Colon (tissue), 2 donors: ENCODE measurements at regions not wholly inside any gene's neighbourhood (a gene's known extent, or its start where the extent isn't known, plus 50 kb on each side); places are given as distances from the start of the nearest gene placed in this dataset.

Experiments
- FAIRE-seq: peaks from 2 replicates; lab custom pipeline; 2012; peaks lifted over from hg19 to GRCh38; lab: Jason Lieb, UNC
- donor health status: control.
- donor health status: control.

DNA sequence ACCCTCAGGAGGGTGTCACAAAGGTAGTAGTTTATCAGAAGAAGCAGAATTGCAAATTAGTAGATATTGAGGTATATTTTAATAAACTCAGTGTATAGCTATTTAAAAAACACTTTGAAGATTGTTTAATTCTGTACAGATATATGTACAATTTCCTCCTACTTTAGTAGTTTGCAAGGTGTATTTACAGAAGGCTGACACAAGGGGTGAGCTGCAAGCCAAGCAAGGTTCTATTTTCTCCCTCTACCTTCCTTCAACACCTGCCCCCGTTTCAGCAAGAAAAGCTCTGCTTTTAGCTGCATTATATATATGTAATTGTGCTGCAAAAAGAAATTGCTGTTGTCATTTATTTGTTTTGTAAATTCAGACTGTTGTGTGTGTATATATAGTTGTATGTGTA, 674.2 kb upstream of the PKN2 start:
- FAIRE-seq: no peak

DNA sequence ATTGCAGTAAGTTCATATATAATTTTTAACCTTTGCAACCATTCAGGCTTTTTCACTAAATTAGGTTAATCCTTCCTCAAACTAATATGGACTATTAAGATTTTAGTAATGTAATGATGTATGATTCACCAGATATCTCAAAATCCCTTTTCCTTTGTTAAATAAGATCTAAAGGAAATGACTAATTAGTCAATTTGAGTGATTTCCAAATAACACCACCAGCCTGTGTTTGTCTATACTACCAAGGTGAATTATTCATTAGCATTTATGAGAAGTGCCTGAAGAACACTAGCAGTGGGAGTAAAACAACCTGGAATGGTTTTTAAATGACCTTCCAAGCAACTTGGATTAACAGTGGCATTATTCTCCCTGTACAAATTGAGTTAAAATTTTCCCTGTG, 670.6 kb upstream of the PKN2 start:
- FAIRE-seq: no peak

DNA sequence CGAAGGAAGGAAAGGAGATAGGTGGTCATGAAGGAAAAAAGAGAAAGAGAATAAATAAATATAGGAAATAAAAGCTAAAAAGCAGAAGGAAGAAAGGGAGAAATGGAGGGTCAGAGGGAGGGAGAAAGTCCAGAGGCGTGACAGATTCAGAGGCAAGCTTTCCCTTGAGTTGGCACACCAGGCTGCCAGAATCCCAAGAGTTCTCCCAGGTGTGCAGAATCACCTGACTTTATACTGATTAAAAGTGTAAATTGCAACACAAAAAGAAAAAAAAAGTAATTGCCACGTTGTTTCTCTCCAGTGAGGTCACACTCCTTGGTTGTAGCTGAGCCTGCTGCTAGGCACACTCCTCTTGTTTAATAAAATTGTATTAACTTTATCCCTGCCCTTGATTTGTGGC, 669.9 kb upstream of the PKN2 start:
- FAIRE-seq: no peak

DNA sequence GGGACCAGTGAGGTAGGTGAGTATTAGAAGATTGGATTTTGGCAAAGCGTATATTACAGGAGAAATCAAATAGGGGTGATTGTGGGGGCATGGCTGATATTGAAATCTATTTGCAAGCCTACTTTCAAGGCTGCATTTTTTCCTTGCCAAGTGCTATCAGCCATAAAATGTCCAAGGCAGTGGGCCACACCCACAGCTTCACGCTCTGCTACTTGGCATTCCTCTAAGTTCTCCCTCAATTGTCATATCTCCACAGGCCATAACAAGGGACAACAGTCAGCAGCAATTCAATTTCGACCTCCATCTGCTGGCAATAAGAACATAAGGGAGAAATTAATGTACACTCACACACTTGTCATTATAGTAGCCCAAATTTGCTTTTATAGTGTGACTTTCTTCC, 667.1 kb upstream of the PKN2 start:
- no peak for FAIRE-seq

DNA sequence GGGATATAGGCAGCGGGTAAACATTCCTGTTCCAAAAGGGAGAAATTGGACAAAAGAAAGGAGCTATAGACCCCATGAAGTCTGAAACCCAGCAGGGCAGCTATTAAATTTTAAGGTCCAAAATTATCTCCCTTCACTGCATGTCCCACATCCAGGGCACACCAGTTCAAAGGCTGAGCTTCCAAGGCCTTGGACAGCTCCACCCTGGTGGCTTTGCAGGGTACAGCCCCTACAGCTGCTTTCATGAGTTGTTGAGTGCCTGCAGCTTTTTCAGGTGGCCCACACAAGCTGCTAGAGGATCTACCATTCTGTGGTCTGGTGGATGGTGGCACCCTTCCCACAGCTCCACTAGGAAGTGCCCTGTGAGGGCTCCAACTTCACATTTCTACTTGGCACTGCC, 662.5 kb upstream of the PKN2 start:
- no peak for FAIRE-seq

DNA sequence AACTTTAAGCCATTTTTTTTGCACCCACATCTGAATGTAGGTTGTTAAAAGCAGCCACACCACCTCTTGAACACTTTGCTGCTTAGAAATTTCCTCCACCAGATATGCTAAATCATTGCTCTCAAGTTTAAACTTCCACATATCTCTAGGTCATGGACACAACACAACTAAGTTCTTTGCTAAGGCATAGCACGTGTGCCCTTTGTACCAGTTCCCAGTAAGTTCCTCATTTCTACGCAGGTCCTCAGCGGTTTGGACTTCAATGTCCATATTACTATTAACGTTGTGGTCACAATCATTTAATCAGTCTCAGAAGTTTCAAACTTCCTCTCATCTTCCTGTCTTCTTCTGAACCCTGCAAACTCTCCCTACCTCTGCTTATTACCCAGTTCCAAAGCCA, 661.6 kb upstream of the PKN2 start:
- no peak for FAIRE-seq

DNA sequence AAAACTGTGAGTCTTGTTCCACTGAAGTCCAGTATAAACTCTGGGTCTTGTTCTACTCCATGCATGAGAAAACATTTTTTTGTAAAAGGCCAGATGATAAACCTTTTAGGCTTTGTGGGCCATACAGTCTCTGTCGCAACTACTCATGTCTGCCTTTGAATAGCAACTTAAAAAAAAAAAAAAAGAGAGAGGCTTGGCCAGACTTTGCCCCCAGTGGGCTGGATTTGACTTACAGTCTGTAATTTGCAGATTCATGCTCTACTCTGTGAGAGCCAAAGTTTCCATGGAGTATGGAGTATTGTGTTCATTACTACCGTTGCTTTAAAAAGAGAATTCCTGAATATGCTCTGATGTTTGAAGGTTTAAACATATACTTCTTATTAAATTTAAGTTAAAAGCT, 654.9 kb upstream of the PKN2 start:
- no peak for FAIRE-seq

DNA sequence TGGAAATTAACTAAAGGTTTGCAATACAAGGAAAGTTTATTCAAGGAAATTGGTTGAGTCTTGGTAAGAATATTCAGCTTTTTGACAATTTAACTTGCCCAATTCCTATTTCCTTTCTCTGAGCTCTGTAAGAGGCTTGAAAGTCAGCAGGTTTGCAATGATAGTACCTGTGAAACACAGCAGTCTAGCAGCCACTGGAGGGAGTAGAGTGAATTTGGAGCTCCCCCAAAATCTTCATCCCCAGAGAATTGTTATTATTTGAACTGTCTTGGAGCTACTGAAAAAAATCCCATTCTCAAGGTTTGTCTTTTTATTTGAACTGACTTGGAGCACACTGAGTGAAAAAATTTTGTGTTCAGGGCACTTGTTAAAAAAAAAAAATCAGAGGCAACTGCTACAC, 654.2 kb upstream of the PKN2 start:
- no peak for FAIRE-seq

DNA sequence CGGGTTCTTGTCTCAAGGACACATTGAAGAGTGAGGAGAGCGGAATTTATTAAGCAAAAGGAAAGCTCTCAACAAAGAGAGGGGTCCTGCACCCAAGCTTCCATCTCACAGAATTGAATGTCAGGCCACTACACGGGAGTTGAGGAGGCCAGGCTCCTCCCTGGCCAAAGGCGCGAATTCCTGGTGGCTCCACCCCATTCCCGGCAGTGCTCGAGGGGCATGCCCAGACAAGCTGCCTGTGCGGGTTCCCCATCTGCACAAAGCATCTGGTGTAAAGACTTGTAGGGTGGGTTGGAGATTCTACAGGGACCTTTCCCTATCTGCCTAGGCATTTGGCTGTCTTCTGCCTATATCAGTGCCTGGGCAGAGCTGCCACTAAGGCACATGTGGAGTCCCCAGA, 648.5 kb upstream of the PKN2 start:
- no peak for FAIRE-seq

DNA sequence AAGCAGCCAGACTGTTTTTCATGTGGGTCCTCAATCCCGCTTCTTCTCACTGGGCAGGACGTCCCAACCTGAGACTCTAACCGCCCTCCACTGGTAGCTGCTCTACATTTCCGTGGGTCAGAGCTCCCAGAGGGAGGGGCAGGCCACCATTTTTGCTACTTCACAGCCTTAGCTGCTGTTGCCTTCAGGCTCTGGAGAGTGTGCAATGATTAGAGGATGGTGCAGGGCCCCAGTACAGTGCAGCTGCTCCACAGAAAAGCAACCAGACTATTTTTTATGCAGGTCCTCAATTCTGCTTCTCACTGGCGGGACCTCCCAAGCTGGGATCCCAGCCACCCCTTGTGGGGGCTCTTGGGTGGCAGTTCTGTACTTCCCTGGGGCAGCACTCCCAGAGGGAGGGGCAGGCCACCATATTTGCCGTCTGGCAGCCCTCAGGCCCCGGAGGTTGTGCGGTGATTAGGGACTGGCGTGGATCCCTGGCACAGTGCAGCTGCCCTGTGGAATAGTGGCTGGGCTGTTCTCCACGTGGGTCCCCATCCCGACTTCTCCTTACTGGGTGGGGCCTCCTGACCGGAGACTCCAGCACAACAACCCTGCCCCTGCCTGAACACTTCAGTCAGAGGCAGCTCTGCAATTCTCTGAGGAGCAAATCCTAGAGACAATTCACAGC, 647.6 kb upstream of the PKN2 start:
- no peak for FAIRE-seq

DNA sequence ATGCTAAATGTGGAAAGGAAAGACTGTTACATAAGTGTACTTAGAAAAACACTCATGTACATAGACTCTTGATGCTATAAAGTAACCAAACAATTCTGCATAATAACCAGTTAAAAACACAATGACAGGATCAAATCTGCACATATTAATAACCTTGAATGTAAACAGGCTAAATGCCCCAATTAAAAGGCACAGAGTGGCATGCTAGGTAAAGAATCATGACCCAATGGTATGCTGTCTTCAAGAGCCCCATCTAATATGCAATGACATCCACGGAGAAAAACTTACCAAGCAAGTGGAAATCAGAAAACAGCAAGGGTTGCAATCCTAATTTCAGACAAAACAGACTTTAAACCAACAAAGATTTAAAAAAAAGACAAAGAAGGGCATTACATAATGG, 644.8 kb upstream of the PKN2 start:
- FAIRE-seq: no peak

DNA sequence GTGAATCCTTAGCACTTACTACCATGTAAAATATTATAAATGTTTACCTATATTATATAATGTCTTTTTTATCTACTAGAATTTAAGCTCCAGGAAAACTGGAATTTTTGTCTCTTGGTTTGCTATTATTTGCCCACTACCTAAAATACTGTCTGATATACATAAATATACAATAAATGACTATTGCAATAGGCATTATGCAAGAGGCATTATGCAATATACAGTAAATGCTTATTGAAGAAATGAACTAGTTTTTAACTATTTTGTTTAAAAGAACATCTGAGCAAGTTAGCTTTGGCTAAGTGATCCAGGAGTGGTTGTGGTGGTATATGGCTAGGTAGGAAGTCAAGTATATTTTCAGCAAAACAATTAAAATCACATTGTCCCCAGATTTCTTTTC, 640.2 kb upstream of the PKN2 start:
- FAIRE-seq: no peak

DNA sequence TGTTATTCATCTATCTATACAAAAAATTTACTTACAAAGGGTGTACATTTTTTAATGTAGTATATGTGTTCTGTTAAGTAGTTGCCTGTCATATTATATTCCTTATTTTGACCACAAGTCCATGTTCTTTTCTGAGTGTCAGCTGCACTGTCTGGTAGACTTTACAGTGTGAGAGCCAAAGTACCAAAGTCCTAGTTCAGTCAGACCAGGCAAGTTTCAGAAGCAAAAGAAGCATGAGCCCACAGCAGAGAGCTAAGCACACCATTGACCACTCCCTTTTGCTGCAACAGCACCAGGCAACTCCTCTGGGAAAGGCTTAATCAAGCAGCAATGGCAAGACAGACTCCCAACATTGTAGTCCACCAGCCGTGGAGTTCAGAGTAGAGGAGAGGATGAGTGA, 631.9 kb upstream of the PKN2 start:
- no peak for FAIRE-seq

DNA sequence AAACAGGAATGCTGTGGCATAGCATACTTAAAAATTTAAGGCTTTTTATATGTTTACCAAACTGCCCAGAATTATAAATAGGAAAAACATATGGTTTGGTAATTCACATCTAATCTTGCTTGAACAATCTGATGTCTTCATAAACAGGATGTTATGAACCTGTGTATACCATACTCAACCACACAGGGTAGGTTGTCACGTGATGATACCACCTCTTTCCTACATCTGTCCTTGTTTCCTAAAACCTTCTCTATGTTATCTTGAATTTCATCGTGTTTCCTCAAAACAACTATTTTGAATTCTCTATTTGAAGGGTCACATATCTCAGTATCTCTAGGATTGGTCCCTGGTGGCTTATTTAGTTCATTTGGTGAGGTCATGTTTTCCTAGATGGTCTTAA, 631.0 kb upstream of the PKN2 start:
- no peak for FAIRE-seq

DNA sequence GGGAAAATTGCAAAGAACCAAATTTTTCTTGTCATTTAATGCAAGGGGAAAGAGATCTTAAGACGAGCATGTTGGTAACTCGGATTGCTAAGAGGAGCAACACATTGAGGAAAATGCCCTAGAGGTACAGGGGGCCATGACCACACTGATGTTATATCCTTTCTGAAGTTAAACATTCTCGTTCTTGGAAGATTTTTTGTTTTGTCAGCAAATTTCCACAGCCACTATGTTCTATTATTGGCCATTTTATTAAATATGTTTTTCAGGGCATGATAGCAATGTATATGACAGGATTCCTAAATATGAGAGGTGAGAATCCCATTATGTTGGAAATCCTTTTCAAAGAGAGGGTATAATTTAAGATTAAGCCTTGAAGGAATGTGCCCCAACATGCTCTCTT, 627.2 kb upstream of the PKN2 start:
- FAIRE-seq: no peak

DNA sequence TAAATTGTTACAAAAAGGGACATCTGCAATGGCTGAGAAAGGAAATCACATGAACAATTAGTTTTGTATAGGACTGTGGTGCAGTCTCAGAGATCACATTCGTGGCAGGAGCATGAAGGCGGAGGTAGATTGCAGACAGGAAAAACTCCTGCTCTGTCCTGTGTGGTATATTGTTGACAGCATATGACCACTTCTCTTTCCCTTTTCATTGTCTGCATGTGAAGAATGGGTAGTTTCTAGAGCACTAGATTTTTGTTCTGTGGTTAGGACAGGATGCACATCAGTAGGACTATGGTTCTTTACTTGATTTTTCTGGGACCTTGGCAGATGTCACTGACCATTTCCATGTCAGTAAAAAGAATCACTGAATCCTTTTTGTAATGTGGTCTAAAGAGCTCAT, 625.9 kb upstream of the PKN2 start:
- FAIRE-seq: no peak

DNA sequence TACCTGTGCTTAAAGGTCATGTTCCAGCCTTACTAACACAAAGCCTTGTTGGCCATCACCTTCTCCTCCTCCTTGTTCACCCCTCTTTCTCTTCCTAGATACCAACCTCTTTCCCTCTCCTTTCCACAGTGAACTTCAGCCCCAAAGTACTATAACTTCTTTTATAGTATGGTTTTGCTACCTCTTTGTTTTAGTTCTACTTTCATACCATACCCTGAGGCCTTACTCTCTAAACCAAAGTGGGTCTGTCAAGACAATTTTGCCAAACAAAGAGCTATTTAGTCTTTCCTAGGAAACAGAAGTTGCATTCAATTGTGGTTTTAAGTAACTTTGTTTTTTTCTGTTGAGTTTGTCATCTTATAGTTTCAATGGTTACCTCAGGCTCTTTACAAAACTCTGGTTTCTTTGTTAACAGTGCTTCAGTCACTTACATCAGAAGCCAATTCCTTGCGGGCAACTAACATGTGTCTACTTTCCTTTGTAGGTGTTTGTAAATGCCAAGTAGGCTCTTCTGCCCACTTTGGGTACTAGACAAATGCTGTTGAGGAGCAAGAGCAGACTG, 623.9 kb upstream of the PKN2 start:
- no peak for FAIRE-seq

DNA sequence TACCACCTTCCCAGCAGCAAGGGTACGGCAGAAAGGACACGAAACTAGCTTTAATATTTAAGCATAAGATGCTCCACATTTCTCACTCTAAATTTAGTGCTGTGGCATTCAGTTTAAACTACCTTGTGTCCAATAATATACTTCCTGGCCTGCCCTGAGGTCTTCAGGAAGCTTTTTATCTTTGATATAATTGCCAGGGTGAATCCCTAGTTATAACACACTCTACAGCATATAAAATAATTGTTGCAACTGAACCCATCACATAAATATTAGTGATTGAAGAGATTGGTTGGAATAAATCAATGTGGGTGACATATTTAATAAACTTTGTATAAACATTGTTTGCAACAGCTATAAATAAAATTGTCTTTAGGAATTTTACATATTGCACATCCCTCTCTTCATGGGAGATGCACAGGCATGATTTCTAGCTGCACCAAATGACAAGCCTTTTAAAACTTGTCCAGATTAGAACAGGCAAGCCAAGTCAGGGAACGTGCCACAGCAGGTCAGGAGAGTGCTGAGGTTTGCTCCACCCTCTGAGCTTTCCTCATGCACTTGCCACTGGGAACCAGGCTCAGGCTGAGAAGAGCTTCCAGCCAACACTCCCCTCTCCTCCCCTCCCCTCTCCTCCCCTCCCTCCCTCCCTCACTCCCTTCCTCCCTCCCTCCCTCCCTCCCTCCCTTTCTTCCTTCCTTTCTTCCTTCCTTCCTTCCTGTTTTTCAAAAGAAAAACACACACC, 623.2 kb upstream of the PKN2 start:
- no peak for FAIRE-seq

DNA sequence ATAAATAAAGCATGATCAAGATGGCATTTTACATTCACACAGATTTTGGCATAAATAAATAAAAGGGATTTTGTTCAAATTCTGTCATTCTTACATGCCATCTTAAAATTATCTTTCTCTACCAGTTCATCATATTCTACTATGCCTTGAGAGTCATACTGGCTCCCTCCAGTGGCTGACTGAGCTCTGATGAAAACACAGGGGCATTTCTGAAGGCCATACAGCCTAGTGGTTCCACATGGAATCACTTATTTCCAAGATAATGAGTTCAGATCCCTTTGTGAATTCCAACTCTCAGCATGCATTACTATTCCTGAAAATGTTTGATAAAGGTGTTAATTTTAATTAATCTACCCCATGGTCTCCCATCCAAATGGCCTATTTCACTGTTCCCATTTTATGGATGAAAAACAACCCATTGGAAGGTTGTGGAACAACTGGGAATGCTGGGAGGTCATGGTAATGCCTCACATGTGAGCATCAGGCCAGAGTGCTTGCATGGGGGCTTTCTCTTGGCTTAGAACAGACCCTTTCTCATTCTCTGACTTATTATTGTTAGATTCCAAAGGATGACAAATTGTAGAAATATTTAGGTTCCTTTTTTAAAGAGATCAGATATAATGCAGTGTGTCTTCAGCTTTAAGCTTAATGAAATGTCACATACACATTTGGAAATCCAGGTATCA, 622.4 kb upstream of the PKN2 start:
- FAIRE-seq: no peak

DNA sequence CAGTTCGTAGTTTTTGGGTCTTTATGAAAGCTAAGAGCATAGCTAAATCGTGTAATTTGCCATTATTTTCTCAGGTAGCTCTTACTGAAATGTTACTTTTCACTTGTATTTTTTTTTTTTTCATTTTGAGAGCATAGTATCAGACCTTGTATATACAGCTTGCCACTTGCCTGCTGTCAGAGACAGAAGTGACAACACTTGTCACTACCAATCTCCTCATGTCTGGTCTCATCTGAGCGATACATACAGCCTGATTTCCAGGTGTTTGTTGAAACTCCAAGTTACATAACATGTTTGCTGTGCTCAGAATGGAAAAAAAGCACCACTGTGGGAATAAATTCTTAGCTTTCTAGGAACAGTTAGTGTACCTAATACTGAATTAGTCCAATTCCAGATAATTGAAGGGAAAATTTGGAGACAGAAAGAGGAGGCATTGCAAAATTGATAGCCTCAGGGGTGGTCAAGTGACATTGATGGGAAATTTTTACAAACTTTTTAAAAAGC, 621.4 kb upstream of the PKN2 start:
- FAIRE-seq: no peak

DNA sequence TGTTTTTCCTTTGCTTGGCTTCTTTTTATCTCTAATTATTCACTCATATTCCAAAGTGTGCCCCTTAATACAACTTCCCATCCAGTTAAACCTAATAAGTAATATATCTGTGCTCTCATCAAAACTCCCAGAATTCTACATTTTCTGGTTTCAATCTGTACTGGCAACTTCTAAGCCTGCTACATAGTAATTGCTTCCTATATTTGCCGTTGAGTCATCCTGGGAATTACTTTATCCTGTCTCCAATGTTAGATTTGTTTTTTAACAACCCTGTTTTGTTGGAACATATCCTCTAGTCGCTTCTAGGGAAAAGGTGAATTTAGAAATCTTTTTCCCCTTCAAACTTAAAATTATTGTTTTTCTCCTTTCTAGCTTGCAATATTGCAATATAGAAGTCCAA, 620.5 kb upstream of the PKN2 start:
- FAIRE-seq: no peak

DNA sequence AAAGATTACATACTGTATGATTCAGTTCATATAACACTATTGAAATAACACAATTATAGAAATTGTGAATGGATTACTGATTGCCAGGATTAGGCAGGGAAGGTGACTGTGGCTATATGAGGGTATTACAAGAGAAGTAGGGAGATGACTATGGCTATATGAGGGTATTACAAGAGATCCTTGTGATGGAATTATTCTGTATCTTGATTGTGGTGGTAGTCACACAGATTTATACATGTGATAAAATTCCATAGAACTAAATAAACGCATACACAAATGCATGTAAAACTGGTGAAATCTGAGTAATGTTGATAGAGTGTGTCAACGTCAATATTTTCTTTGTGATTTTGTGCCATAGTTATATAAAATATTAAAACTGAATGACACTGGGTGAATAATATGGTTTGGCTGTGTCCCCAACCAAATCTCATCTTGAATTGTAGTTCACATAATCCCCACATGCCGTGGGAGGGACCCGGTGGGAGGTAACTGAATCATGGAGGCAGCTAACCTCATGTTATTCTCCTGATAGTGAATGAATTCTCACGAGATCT, 615.6 kb upstream of the PKN2 start:
- no peak for FAIRE-seq

DNA sequence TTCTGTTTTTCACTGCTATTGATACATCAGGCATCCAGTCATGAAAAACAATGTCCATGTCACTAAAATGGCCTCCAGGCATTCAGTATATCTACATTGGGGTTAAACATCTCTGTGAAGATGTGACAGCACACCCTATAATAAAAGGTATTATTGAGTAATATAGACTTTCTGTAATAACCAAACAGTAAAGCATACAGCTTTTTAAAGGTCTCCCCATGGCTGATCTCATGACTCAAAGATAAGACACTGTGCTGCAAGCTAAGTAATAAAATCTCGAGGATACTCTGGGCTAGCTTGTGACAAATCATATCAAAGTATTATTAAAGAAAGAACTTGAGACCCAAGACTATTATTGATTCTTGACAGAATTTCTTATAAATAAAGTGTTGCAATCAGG, 613.1 kb upstream of the PKN2 start:
- no peak for FAIRE-seq
